ENCODE measurements at regions not wholly inside any gene's neighbourhood (a gene's known extent, or its start where the extent isn't known, plus 50 kb on each side); places are given as distances from the start of the nearest gene placed in this dataset.
A peak's percentile ranks its signal among the peaks of the same experiment; 100 is the strongest.

DNA sequence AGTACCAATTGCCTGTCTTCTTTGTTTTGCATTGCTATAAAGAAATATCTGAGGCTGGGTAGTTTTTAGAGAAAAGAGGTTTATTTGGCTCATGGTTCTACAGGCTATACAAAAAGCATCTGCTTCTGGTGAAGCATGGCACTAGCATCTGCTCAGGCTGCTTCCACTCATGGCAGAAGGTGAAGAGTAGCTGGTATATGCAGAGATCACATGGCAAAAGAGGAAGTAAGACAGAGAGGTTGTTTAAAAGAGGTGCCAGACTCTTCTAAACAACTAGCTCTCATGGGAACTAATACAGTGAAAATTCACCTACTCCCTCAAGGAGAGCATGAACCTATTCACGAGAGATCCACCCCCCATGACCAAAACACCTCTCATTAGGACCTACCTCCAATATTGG, 56.7 kb upstream of the GUCA2B start:
- no peak for DNase-seq

DNA sequence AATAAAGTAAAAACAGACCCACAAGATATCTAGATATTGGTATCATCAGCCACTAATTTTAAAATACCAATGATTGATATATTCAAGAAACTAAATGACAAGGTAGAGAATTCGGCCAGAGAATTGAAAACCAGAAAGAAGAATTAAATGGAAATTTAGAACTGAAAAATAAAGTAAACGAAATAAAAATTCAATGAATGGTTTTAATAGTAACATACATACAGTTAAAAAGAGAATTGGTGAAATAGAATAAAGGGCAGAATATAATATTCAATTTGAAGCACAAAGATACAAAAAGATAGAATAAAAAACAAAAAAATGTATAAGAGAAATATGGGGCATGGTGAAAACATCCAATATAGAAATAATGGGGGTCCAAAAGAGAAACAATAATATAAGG, 64.0 kb upstream of the GUCA2B start:
- DNase-seq, result no peak

DNA sequence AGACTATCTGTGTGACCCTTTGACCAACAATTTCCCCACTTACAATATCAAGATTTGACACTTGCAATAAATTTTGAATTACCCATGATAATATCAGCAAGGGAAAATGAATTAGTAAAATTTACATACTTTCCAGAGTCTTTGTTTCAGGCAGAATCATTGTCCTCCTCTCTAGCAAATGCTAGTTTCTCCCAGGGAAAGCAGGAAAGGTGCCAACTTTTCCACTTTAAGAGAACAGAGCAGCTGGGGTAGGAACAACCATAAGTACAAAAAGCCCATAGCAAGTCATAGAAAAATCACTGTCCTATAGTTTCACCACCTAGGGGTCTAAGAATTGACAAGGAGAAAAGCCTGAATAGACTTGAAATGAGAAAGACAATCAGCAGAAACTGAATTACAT, 67.1 kb upstream of the GUCA2B start:
- DNase-seq, result no peak

DNA sequence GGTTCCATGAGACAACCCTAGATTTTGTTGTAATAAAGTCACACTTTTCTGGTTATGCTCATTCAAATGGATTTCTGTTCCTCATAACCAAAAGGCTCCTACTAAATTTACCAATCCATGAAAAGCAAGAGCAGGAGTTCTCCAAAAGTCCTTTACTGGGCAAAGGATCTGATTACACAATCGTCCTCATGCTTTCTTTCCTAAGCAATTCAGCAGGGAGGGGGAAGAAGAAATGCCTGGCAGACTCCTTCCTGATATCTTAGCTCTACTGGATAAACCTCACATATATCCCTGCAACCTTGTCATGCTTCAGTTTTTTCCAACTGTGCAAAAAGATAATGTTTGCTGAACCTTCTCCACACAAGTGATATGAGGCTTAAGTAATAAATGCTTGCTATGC, 67.6 kb upstream of the GUCA2B start:
- DNase-seq, result no peak

DNA sequence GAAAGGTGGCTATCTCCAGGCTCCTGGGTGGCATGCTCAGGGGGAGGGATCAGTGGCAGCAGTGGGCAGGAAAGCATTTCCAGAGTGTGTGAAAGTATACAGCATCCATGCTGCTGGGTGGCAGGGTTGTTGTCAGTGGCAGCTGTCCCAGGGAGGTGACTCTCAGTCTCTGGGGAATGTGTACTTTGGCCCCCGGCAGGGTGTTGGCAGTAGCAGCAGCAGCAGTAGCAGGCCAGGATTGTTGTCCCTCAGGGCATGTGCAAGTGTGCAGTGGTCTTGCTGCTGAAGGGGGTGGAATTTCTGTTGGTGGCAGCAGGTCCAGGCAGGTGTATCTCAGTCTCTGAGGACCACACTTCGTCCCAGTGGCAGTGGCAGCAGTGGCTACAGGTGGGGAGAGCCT, 71.7 kb upstream of the GUCA2B start:
- no peak for DNase-seq

DNA sequence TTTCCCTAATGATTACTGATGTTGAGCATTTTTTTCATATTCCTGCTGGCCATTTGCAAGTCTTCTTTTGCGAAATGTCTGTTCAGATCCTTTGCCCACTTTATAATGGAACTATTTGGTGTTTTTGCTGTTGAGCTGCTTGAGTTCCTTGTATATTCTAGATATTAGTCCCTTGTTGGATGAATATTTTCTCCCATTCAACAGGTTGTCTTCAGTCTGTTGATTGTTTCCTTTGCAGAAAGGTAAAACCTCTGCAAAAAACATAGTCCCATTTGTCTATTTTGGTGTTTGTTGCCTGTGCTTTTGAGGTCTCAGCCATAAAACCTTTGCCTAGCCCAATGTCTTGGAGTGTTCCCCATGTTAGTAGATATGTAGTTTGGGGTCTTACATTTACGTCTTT, 78.0 kb upstream of the GUCA2B start:
- DNase-seq, result no peak

DNA sequence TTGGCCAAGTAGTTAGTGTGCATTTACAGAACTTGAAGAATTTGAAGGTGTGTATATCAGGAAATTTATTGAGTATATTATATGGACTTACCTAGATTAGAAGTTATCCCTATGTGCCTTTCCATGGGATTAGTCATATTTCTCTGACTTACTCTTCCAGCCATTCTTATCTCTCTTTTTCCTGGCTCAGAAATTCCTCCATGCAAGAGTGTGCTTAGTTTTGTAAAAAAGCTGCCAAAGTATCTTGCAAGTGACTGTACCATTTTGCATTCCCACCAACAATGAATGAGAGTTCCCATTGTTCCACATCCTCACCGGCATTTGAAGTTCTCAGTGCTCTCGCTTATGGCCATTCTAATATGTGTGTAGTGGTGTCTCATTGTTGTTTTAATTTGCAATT, 82.2 kb upstream of the GUCA2B start:
- no peak for DNase-seq

DNA sequence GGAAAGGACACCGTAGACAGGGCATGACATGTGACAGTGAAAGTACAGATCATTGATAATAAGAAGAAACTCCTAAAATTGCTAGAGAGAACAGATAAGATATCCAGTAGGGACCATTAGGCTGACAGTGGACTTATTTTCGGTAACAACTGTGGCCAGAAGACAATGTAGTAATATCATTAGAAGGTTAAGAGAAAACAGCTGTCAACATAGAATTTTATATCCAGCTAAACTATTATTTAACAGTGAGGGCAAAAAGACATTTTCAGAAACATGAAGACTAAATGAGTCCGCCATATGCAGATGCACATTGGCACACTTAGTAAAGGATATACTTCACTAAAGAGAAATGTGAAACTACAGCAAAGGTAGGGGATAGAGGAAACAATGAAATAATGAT, 95.4 kb upstream of the GUCA2B start:
- DNase-seq, result no peak

DNA sequence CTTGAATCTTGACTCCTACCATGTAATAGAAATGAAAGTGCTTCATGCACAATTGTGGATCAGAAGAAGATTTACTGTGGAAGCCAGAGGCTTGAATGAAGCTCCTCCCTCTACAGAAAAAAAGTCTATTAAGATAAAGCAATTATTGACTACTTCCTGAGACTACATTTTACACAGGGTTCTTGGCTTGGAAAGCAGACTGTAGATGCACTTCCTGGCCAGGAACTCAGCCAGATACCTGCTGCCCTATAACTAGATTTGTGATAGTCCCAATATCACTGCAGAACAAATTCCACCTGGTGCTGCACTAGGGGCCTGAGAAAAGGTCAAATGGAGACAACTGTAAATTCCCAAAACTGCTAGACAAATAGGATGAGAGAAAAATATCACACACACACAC, 96.8 kb upstream of the GUCA2B start:
- DNase-seq, result no peak

DNA sequence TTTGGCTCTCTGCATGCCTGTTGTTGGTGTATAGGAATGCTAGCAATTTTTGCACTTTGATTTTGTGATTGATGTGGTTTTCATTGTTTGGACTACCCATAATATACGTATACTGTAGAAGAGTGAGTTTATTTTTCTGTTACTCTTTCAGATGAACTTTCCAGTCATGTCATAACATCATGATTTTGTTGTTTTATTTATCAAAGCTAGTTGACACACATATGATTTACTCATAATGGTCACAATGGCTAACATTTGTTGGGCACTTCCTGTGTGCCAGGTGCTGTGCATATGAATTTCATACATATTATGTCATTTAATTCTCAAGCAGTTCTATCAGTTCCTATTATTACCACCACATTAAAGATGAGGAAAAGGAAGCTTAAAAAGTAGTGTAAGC, 98.1 kb upstream of the GUCA2B start:
- DNase-seq, result no peak

DNA sequence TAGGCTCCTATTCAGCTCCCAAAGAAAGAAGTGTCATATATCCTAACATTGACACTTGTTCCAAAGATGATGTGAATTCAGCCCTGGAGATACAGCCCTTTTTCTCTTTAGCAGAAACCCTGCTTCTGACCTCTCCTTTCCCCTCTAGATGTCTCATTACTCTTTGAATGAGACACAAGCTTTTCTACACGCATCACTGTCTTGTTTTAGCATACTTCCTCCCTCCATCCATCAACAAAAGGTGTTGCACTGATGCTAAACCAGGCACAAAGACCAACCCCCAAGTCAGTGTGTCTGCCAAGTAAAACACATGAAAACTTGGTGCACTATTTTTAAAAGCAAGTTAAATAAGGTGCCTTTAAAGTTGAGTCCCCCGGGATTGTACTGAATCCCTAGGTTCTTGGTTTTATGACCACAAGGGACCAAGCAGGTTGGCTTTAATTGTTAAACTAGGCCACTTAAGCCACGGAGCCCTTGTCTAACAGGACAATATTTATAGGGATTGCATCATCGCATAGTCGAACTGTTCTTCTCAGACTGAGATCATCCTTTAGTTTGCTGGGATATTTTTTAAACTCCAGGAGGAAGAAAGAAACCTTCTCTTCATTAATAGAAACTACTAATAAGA, 101.0 kb upstream of the GUCA2B start:
- DNase-seq, result no peak

DNA sequence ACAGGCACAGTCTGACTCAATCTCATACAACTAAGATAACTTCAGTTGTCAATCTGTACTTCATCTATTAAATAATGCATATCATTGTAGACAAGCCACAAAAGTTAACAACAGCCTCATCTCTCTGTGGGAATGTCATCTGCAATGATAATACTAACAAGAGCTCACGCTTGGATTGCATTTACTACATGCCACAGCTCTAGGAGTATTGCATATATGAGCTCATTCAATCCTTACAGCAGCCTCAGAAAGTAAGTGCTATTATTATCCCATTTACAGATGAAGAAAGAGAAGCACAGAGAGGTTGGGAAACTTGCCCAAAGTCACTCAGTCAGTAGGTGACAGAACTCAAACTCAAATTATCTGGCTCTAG, 105.7 kb upstream of the GUCA2B start:
- DNase-seq, result no peak

DNA sequence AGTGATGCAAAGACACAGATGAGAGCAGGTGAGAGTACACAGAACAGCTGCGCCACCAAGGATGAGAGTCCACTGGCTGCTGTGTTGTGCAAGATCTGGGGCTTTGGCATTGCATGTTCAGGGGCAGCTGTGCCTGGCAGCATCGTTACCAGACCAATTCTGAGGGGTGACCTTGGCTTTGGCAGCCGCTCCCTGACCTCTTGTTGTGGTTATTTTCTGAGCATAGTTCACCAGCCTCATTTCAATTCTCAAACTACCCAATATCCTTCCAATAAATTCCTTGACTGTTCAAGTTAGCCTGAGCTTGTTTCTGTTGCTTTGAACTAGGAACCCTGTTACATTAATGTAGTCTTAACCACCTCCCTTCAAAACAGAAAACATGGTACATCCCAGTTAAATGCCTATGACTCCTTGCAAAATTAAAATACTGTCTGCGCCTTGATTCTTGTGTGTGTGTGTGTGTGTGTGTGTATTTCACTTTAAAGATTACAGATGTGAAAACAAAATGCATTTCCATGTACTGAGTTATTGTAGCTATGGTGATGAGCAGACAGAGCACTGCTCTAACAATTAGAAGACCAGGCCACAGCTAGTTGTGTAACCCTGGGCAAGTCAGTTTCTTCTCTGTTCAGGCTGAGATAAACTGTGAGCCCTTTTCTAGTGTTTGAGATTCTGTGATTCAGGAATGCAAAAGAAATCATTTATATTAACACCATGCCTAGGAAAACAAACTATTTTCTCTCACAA, 106.3 kb upstream of the GUCA2B start:
- DNase-seq, result no peak

DNA sequence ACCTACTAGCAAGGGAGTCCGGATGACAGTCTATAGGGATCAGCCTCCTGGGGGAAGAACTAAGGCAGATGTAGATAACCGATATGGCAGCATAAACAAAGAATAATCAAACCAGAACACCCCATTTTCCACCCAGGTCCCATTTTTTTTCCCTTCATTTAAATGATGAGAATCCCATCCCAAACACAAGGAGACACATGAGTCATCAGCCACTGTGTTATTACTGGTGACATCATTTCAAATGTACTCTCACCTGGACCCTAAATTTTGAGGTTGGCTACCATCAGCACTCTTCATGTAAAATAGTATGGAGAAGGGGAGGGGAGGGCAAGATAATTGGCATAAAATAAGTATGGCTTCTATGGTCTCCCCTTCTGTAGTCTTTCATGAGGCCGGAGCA, 108.9 kb upstream of the GUCA2B start:
- DNase-seq, result no peak

DNA sequence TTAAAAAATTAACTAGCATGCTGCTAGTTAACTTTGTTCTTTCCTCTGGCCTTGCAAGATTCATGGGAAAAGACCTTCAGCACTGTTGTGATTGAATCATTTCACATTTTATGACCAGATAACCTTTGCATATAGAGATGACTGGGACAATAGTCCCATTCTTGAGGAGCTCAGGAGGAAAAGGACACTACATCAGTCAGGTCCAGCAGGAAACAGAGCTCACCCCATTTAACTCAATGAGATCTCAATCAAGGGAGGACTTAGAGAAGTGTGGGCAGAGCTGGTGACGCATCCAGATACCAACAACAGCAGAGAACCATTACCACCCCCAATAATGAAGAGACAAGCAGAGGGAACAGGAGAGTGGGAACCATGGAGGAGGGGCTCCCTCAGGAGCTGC, 109.4 kb upstream of the GUCA2B start:
- DNase-seq, result no peak

DNA sequence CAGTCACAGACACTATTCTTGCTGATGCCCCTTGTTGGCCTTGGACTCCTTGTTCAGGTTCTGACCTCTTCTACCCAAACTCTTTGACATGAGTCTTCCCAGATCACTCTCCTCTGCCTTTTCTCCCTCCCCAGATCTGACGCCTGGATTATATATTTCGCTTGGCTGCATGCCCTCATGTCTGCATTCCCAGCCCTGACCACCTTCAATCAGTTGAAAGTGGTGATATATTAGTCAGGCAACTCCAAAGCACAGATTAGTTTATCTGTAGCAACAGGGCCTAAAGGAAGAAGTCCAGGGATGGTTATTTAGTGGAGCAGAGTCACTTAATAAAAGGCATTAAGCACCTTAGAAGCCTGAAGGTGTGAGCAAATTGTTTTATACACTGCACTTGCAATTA, 110.0 kb upstream of the GUCA2B start:
- no peak for DNase-seq

DNA sequence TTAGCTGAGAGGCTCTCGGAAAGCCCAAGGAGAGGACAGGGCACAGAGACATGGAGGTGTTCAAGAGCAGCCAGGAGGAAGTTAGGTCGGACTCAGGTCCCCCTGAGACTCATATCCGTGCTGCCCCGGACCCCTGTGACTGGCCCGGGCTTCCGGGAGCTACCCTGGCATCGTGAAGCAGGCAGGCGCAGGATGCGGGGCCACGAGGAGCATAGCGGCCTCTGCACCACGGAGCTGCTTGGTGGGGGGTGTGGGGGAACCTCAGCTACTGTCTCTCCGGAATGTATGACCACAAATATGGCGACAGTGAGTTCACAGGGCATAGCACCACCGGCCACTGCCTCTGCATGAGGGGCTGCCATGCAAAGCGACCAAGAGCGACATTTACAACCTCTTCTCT, 112.2 kb upstream of the GUCA2B start:
- no peak for DNase-seq

DNA sequence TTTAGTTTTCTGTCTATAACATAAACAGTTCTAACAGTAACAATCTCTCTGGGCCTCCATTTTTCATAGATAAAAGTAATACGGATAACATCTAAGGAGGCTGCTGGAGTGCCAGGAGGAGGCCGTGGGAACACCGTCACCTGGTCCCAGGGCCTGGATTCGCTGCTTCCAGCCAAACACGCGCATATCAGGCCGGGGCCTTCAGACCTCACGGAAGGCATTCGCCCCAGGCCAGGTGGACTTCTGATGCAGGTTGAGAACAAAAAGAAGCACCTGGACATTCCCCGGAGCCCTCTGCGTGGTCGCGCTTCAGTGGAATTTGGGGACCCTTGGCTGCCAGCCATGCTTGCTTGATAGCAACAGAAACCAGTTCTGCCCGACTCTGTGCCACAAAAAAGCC, 113.1 kb upstream of the GUCA2B start:
- DNase-seq, result no peak

DNA sequence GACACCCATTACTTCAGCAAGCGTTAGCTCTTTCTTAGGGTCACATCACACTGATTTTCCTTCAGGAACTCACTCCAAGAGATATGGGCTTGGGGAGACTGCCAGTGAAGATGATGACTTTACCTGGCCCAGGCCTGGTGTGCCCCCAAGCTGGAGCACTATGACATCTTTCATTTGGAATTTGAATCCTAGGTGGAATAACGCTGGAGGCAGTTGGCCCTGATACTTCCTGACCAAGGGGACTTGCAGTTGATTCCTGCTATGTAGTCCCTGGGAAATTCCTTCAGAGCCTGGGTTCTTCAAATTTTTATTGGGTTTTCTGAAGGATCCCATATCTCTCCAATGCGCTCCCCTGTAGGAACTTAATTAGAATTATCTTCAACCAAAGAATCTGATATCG, 114.9 kb upstream of the GUCA2B start:
- DNase-seq, result no peak

DNA sequence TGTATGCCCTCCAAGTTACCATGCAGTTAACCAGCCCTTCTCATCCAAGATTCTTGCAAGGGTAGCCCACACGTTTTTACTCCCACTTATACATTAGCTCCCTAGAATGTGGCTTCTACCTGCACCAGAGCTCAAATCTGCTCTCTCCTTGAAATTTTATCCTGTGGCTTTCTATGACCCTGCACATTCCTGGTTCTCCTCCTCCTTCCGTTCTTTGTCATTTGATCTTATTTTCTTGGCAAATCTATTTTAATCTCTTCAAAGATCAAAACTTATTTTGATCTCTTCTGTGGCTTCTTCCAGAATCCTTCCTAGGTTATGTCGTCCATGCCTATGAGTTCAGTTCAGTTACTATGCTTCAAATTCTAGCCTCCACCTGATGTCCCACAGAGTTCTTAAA, 115.6 kb upstream of the GUCA2B start:
- no peak for DNase-seq

DNA sequence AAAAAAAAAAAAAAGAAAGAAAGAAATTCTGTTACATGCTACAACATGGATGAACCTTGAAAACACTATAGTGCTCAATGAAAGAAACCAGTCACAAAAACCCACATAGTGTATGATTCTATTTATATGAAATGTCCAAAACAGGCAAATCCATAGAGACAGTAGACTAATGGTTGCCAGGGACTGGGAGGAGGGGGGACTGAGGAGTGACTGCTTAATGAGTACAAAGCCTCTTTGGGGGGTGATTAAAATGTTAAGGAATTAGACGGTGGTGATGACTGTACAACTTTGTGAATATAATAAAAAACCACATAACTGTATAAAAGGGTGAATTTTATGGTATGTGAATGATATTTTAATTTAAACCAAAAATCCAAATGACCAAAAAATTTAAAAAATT, 116.0 kb upstream of the GUCA2B start:
- no peak for DNase-seq

DNA sequence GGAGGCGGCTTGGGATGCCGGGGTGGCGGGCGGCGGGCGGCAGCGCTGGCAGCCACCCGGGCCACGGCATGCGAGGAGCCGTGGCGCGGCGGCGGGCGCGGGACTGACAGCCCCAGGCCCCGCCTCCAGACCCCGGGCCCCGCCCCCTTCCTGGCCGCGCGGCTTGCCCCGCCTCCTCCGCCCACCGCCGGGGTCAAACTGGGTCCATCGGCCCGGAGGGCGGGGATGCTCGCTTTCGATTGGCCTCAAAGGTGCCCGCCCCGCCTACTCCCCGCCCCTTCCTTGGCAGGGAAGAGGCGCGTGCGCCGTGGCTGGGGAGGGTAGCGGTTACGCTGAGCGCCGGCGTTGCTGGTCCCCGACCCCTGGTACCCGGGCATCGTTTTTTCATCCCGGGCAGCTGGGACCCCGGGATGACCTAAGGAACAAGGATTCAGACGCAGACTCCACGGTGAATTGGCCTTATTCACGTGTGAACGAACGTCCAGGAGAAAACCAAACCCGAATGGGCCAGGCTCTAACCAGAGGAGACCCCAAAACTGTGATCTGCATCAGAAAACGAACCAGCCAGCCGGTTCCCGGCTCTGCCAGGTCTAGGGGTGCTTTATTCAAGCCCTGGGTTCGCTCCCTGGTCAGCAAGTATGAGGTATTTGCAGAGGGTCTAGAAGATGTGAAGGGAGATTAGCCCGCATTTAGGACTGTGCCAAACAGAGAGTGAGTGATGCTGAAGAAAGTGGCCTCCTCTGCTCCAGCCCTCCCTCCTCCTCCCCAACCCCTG, 117.2 kb upstream of the GUCA2B start:
- DNase-seq, result peak; percentile 99 to 100

DNA sequence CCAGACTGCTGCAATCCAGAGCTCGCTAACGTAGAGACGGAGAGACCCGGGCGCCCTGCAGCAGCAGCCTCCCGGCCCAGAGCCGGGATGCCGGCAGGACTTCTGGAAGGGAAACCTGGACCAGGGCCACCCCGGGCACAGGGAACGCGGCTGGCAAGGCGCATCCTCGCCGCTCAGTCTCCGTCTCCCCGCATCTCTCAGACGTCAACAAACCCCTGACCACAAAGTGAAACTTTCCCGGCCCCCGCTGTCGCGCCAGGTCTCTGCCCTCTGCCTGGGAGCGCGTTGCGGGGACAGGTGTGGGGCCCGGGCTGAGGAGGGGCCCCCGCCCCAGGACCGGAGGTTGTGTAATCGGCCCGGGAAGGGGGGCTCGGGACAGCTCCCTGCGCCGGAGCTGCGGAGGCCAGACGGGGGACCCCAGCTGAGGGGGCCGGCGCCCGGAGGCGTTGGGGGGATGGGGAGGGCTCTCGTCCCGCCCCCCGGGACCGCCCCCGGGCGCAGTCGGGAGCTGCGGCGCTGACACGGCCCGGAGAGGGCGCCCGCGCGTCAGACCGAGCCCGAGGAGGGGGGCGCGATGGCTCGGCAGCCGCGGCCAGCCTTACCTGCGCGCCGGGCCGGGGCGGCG, 116.6 kb upstream of the HIVEP3 start:
- peak in 1 of 2 donors; percentile 63 for DNase-seq

DNA sequence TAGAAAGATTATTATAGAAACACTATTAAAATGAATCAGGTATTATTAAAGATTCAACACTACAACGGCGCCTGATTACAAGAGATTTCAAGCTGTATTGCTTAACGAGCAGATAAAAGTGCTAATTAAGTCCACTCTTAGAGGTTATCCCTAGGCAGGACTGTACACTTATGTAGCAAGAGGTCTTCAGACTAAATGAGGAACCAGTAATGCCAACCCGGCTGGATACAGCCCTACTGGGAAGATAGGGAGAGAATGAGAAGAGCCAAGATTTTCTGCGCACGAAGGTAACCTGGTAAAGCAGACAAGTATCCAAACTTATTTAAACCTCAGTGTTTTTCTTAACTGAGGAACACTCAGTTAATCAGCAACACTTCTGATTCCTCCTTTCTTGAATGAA, 115.7 kb upstream of the HIVEP3 start:
- no peak for DNase-seq

Measured in stimulated activated CD4-positive, alpha-beta T cell treated with anti-CD3 and anti-CD28 coated beads, Interleukin-2, amount 100 ng/mL, for 24 hours (primary cell).